Neutrophil (primary cell): ENCODE measurements at regions not wholly inside any gene's neighbourhood (a gene's known extent, or its start where the extent isn't known, plus 50 kb on each side); places are given as distances from the start of the nearest gene placed in this dataset.

Source experiments
- H3K27ac ChIP-seq: fragments of 200-600 bp; sonication (generic); 2 replicates; pipeline ENCODE4 v1.5.1; 2016; ENCODE audit warnings: mild to moderate bottlenecking, moderate library complexity
- H3K27me3 ChIP-seq: fragments of 200-600 bp; sonication (generic); 2 replicates; pipeline ENCODE4 v1.6.0; 2016; ENCODE audit warnings: mild to moderate bottlenecking
- H3K36me3 ChIP-seq: fragments of 200-600 bp; sonication (generic); 2 replicates; pipeline ENCODE4 v1.5.1; 2017
- H3K4me1 ChIP-seq, 2 experiments: fragments of 200-600 bp in 1 of 2; sonication (generic) in 1 of 2; 1 replicate in 1 of 2; 2 replicates in 1 of 2; pipeline versions ENCODE4 v1.5.1 to v1.6.1; 2013 to 2016; ENCODE audit warnings: low read depth in 1 of 2, low read length in 1 of 2, mild to moderate bottlenecking in 1 of 2, moderate library complexity in 1 of 2; ENCODE audit not compliant: control insufficient read depth in 1 of 2, insufficient read depth in 1 of 2
- H3K4me3 ChIP-seq, 2 experiments: fragments of 200-600 bp in 1 of 2; sonication (generic) in 1 of 2; 1 replicate in 1 of 2; 2 replicates in 1 of 2; pipeline ENCODE4 v1.5.1; 2013 to 2016; ENCODE audit warnings: low read depth in 1 of 2, low read length in 1 of 2, mild to moderate bottlenecking in 1 of 2, moderate library complexity in 1 of 2
- H3K9me3 ChIP-seq: fragments of 200-600 bp; sonication (generic); 2 replicates; pipeline ENCODE4 v1.5.1; 2016
- TF ChIP-seq, protein P1 (sequence below): fragments of 200-600 bp; sonication (generic); IDR thresholded peaks from 2 replicates; pipeline ENCODE4 v1.5.1; 2016; ENCODE audit warnings: antibody characterized with exemption

DNA sequence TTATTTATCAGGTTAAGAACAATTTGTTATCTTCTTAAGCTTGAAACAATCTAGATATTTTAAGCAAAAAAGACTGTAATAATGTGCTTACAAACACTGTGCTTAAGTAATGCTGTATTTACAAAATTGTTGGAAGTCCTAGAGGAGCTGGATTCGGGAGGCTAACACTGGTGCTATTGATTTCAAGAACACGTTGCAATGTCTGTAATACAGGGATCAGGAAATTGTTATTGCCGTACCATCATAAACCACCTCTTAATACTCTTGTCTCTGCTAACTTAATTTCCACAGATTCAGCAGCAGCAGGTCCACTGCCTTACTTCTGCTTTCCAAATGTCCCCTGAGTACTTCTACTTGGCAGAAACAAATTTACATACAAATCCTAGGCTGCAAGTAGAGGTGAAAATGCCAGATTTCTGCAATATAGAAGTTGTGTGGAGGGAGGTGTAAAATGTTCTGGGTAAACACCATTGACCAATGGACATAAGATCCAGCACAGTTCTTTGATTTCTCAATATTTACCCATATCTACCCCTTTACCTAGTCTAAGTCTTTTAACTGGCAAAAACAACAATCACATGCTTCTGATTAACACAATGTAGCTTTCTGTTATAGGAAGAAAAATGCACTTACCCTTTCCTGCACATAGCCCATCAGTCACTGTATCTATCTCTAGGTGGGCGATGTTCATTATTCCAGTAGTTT, 663.4 kb downstream of the TMTC2 start:
- Histone ChIP-seq H3K36me3 (no peaks in the 10 kb centered on the region), H3K27me3 (no peaks in the 10 kb centered on the region), H3K4me3 (no peak overlapping the region), H3K9me3 (no peaks in the 10 kb centered on the region), H3K27ac (no peak overlapping the region), H3K4me1 (no peaks in the 10 kb centered on the region)
- TF ChIP-seq, protein P1, sequence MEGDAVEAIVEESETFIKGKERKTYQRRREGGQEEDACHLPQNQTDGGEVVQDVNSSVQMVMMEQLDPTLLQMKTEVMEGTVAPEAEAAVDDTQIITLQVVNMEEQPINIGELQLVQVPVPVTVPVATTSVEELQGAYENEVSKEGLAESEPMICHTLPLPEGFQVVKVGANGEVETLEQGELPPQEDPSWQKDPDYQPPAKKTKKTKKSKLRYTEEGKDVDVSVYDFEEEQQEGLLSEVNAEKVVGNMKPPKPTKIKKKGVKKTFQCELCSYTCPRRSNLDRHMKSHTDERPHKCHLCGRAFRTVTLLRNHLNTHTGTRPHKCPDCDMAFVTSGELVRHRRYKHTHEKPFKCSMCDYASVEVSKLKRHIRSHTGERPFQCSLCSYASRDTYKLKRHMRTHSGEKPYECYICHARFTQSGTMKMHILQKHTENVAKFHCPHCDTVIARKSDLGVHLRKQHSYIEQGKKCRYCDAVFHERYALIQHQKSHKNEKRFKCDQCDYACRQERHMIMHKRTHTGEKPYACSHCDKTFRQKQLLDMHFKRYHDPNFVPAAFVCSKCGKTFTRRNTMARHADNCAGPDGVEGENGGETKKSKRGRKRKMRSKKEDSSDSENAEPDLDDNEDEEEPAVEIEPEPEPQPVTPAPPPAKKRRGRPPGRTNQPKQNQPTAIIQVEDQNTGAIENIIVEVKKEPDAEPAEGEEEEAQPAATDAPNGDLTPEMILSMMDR, result no peak

GRCh38 chr12:83346333-83346732, 659.6 kb downstream of the TMTC2 start:
- no peaks in the 10 kb centered on the region for H3K27me3 ChIP-seq
- H3K27ac ChIP-seq, result no peak overlapping the region
- no peak overlapping the region for H3K4me3 ChIP-seq
- H3K4me1 ChIP-seq, result no peaks in the 10 kb centered on the region
- TF ChIP-seq, protein P1, result no peak
- H3K9me3 ChIP-seq, result no peaks in the 10 kb centered on the region
- no peaks in the 10 kb centered on the region for H3K36me3 ChIP-seq

DNA sequence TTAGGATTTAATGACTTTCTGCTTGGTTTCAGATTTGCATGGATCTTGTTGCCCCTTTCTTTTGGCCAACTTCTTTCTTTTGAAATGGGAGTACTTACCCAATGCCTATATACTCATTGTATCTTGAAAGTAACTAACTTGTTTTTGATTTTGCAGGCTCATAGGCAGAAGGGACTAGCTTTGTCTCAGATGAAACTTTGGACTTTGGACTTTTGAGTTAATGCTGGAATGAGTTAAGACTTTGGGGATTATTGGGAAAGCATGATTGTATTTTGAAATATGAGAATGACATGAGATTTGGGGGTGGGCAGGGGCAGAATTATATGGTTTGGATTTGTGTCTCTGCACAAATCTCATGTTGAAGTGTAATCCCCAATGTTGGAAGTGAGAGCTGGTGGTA, 657.1 kb downstream of the TMTC2 start:
- no peak overlapping the region for H3K27ac ChIP-seq
- H3K4me3 ChIP-seq, result no peak overlapping the region
- H3K36me3 ChIP-seq, result no peaks in the 10 kb centered on the region
- no peaks in the 10 kb centered on the region for H3K9me3 ChIP-seq
- no peaks in the 10 kb centered on the region for H3K27me3 ChIP-seq
- TF ChIP-seq, protein P1, result no peak
- no peaks in the 10 kb centered on the region for H3K4me1 ChIP-seq

- H3K4me3 ChIP-seq, result no peak overlapping the region
- no peaks in the 10 kb centered on the region for H3K36me3 ChIP-seq
- no peaks in the 10 kb centered on the region for H3K4me1 ChIP-seq
- TF ChIP-seq, protein P1, result no peak
- no peak overlapping the region for H3K27ac ChIP-seq
- H3K27me3 ChIP-seq, result no peaks in the 10 kb centered on the region
- no peaks in the 10 kb centered on the region for H3K9me3 ChIP-seq
These were observed 649.0 kb downstream of the TMTC2 start for GRCh38 chr12:83335748-83336147.

GRCh38 chr12:83326666-83327065, 640.0 kb downstream of the TMTC2 start:
- Histone ChIP-seq H3K27ac (no peak overlapping the region), H3K36me3 (no peaks in the 10 kb centered on the region), H3K27me3 (no peaks in the 10 kb centered on the region), H3K4me3 (no peak overlapping the region), H3K9me3 (no peaks in the 10 kb centered on the region), H3K4me1 (no peaks in the 10 kb centered on the region)
- TF ChIP-seq, protein P1, result no peak

- Histone ChIP-seq H3K27ac (no peak overlapping the region), H3K36me3 (no peaks in the 10 kb centered on the region), H3K4me3 (no peak overlapping the region), H3K4me1 (no peaks in the 10 kb centered on the region), H3K27me3 (no peaks in the 10 kb centered on the region), H3K9me3 (no peaks in the 10 kb centered on the region)
- TF ChIP-seq, protein P1, result no peak
These were observed 637.2 kb downstream of the TMTC2 start for GRCh38 chr12:83323866-83324265.
